ENCODE measurements at regions not wholly inside any gene's neighbourhood (a gene's known extent, or its start where the extent isn't known, plus 50 kb on each side); places are given as distances from the start of the nearest gene placed in this dataset.

- no peak overlapping the region for H3K4me3 Mint-ChIP-seq
- H3K9me3 Mint-ChIP-seq, result no peaks in the 10 kb centered on the region
- no peaks in the 10 kb centered on the region for H3K36me3 Mint-ChIP-seq
- H3K27ac Mint-ChIP-seq, result no peak overlapping the region
- peaks cover 13% of the 10 kb centered on the region for H3K4me1 Mint-ChIP-seq
- no peak for TF ChIP-seq CTCF (IDR thresholded peaks at IDR 0.05; ENCODE audit: unreplicated experiment)
- no peak for DNase-seq (ENCODE audit: low spot score in 2 of 2, unreplicated experiment in 2 of 2)
- H3K27me3 Mint-ChIP-seq (ENCODE audit: low read depth), result no peaks in the 10 kb centered on the region
Observed at GRCh38 chr7:84331616-84332015, 137.0 kb upstream of the SEMA3A start.

GRCh38 chr7:84328571-84328970 is 134.0 kb upstream of the SEMA3A start:
- no peaks in the 10 kb centered on the region for H3K27me3 Mint-ChIP-seq (ENCODE audit: low read depth)
- H3K4me1 Mint-ChIP-seq, result peaks cover 7% of the 10 kb centered on the region
- no peak overlapping the region for H3K4me3 Mint-ChIP-seq
- H3K36me3 Mint-ChIP-seq, result no peaks in the 10 kb centered on the region
- no peak for TF ChIP-seq CTCF (IDR thresholded peaks at IDR 0.05; ENCODE audit: unreplicated experiment)
- H3K27ac Mint-ChIP-seq, result no peak overlapping the region
- H3K9me3 Mint-ChIP-seq, result no peaks in the 10 kb centered on the region
- DNase-seq (ENCODE audit: low spot score in 2 of 2, unreplicated experiment in 2 of 2), result no peak

GRCh38 chr7:84324136-84324630 is 129.6 kb upstream of the SEMA3A start:
- Mint-ChIP-seq H3K27ac (no peak overlapping the region), H3K4me1 (no peaks in the 10 kb centered on the region), H3K4me3 (no peak overlapping the region), H3K27me3 (ENCODE audit: low read depth) (no peaks in the 10 kb centered on the region), H3K36me3 (peaks cover 1% of the 10 kb centered on the region), H3K9me3 (peaks cover 11% of the 10 kb centered on the region)
- TF ChIP-seq CTCF (IDR thresholded peaks at IDR 0.05; ENCODE audit: unreplicated experiment), result no peak
- no peak for DNase-seq (ENCODE audit: low spot score in 2 of 2, unreplicated experiment in 2 of 2)

- no peak for DNase-seq (ENCODE audit: low spot score in 2 of 2, unreplicated experiment in 2 of 2)
- Mint-ChIP-seq H3K36me3 (peaks cover 1% of the 10 kb centered on the region), H3K9me3 (peaks cover 8% of the 10 kb centered on the region), H3K4me1 (peaks cover 2% of the 10 kb centered on the region), H3K27ac (no peak overlapping the region), H3K4me3 (no peak overlapping the region), H3K27me3 (ENCODE audit: low read depth) (no peaks in the 10 kb centered on the region)
- TF ChIP-seq CTCF (IDR thresholded peaks at IDR 0.05; ENCODE audit: unreplicated experiment), result no peak
Observed at GRCh38 chr7:84317536-84317935, 122.9 kb upstream of the SEMA3A start.

- H3K4me3 Mint-ChIP-seq, result no peak overlapping the region
Observed at GRCh38 chr7:84314263-84314662, 119.7 kb upstream of the SEMA3A start.

More at GRCh38 chr7:84314263-84314662, 119.7 kb upstream of the SEMA3A start:
- Mint-ChIP-seq H3K27ac (no peak overlapping the region), H3K27me3 (ENCODE audit: low read depth) (no peaks in the 10 kb centered on the region), H3K4me1 (peaks cover 14% of the 10 kb centered on the region), H3K36me3 (no peaks in the 10 kb centered on the region), H3K9me3 (no peaks in the 10 kb centered on the region)
- no peak for DNase-seq (ENCODE audit: low spot score in 2 of 2, unreplicated experiment in 2 of 2)
- no peak for TF ChIP-seq CTCF (IDR thresholded peaks at IDR 0.05; ENCODE audit: unreplicated experiment)

Measured in mesothelial cell of epicardium (in vitro differentiated cells).